Suprapubic skin (tissue), 4 donors: ENCODE measurements at regions not wholly inside any gene's neighbourhood (a gene's known extent, or its start where the extent isn't known, plus 50 kb on each side); places are given as distances from the start of the nearest gene placed in this dataset.

Experiments
- POLR2A ChIP-seq, 2 donors: fragments of 450-650 bp; IDR thresholded peaks; one replicate each; pipeline ENCODE4 v1.6.1; 2017; ENCODE audit warnings: antibody characterized with exemption in 2 of 2, mild to moderate bottlenecking in 2 of 2, moderate library complexity in 2 of 2
- POLR2AphosphoS5 ChIP-seq, 3 donors: sonication (generic); formaldehyde crosslinking; IDR thresholded peaks; one replicate each; pipeline ENCODE4 v1.6.1; 2017; ENCODE audit warnings: antibody characterized with exemption in 3 of 3
- TF ChIP-seq, protein P1 (sequence below), 2 donors: fragments of 200-600 bp in 1 of 2; fragments of 450-650 bp in 1 of 2; sonication (generic) in 1 of 2; IDR thresholded peaks; one replicate each; pipeline ENCODE4 v1.5.1; 2016 to 2019; ENCODE audit warnings: antibody characterized with exemption in 2 of 2, mild to moderate bottlenecking in 1 of 2, moderate library complexity in 1 of 2

DNA sequence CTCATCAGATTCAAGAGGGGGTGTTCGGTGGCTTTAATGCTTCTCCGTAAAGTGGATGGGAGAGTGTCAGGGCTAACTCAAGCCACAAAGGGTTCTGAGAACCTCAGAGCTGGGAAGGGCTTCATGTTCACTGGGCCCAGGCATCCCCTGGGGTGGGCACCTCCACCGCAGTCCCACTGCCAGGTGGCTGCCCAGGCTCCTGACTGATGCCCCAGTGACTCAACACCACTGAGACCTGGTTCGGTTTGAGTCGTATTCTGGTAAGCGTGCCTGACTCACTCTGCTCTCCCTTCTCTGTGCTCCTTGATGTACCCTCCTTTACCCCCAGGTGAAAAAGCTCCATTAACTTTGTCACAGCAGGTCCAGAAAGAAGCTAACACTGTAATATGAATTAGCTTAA, 304.6 kb downstream of the RPLP1 start:
- TF ChIP-seq, protein P1, sequence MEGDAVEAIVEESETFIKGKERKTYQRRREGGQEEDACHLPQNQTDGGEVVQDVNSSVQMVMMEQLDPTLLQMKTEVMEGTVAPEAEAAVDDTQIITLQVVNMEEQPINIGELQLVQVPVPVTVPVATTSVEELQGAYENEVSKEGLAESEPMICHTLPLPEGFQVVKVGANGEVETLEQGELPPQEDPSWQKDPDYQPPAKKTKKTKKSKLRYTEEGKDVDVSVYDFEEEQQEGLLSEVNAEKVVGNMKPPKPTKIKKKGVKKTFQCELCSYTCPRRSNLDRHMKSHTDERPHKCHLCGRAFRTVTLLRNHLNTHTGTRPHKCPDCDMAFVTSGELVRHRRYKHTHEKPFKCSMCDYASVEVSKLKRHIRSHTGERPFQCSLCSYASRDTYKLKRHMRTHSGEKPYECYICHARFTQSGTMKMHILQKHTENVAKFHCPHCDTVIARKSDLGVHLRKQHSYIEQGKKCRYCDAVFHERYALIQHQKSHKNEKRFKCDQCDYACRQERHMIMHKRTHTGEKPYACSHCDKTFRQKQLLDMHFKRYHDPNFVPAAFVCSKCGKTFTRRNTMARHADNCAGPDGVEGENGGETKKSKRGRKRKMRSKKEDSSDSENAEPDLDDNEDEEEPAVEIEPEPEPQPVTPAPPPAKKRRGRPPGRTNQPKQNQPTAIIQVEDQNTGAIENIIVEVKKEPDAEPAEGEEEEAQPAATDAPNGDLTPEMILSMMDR (IDR thresholded peaks at IDR 0.05) = no peak
- no peak for TF ChIP-seq POLR2AphosphoS5 (IDR thresholded peaks at IDR 0.05)
- no peak for TF ChIP-seq POLR2A (IDR thresholded peaks at IDR 0.05)
